Lower leg skin (tissue), 4 donors: ENCODE measurements at regions not wholly inside any gene's neighbourhood (a gene's known extent, or its start where the extent isn't known, plus 50 kb on each side); places are given as distances from the start of the nearest gene placed in this dataset.

Source experiments
- DNase-seq, 2 donors: peaks; one replicate each; pipeline ENCODE4 v3.0.0-alpha.2; 2019; ENCODE audit warnings: low spot score in 2 of 2
- H3K4me3 ChIP-seq: fragments of 200-600 bp; sonication (generic); 2 replicates; pipeline ENCODE4 v1.5.1; 2017; ENCODE audit warnings: mild to moderate bottlenecking, low read depth; ENCODE audit not compliant: poor library complexity, severe bottlenecking
- CTCF ChIP-seq, 3 donors: fragments of 450-650 bp; IDR thresholded peaks; one replicate each; pipeline ENCODE4 v1.5.1; 2016; ENCODE audit warnings: antibody characterized with exemption in 3 of 3, mild to moderate bottlenecking in 3 of 3, moderate library complexity in 2 of 3
- POLR2A ChIP-seq, 2 donors: fragments of 450-650 bp; IDR thresholded peaks; one replicate each; pipeline ENCODE4 v1.6.1; 2016 to 2017; ENCODE audit warnings: antibody characterized with exemption in 2 of 2, mild to moderate bottlenecking in 1 of 2, moderate library complexity in 1 of 2
- WGBS, 2 donors: methylation state at CpG; one replicate each; pipeline ENCODE4 v1.1.5; 2018; 5-methylcytosine and 5-hydroxymethylcytosine counted together
- intact Hi-C: fragments of 100-400 bp; cut with DNase I; formaldehyde crosslinking; loops from one replicate; pipeline ENCODE4 v1.15.0; 2023; ENCODE audit warnings: low total_unique reads

GRCh38 chr5:153879596-153879995 lies 159.1 kb downstream of the FAM114A2 start:
- no peak for DNase-seq
- intact Hi-C loops, result no loop called here
- TF ChIP-seq CTCF (IDR thresholded peaks at IDR 0.05), result no peak
- no peak for TF ChIP-seq POLR2A (IDR thresholded peaks at IDR 0.05)
- no peak overlapping the region for H3K4me3 ChIP-seq

GRCh38 chr5:153866176-153866575 lies 172.5 kb downstream of the FAM114A2 start:
- 71 to 75% methylated on average over 4 of the region's 4 CpGs for WGBS, 2 donors
- intact Hi-C loops, result no loop called here
- no peak for DNase-seq
- H3K4me3 ChIP-seq, result no peak overlapping the region
- no peak for TF ChIP-seq CTCF (IDR thresholded peaks at IDR 0.05)
- no peak for TF ChIP-seq POLR2A (IDR thresholded peaks at IDR 0.05)

- TF ChIP-seq POLR2A (IDR thresholded peaks at IDR 0.05), result no peak
- no peak for TF ChIP-seq CTCF (IDR thresholded peaks at IDR 0.05)
- WGBS, 2 donors, result 55% methylated on average over 2 of the region's 2 CpGs
- DNase-seq, result no peak
- intact Hi-C loops, result no loop called here
- H3K4me3 ChIP-seq, result no peak overlapping the region
Measured at GRCh38 chr5:153865016-153865415, 173.7 kb downstream of the FAM114A2 start.

GRCh38 chr5:153863951-153864350 lies 174.8 kb downstream of the FAM114A2 start:
- intact Hi-C loops, result no loop called here

More at GRCh38 chr5:153863951-153864350, 174.8 kb downstream of the FAM114A2 start:
- H3K4me3 ChIP-seq, result no peak overlapping the region
- DNase-seq, result no peak
- TF ChIP-seq CTCF (IDR thresholded peaks at IDR 0.05) (no peak), POLR2A (IDR thresholded peaks at IDR 0.05) (no peak)
- 74 to 77% methylated on average over 2 of the region's 2 CpGs for WGBS, 2 donors
